Prostate gland (tissue), 2 donors: ENCODE measurements at regions not wholly inside any gene's neighbourhood (a gene's known extent, or its start where the extent isn't known, plus 50 kb on each side); places are given as distances from the start of the nearest gene placed in this dataset.

Experiments
- DNase-seq: peaks from one replicate; pipeline ENCODE4 v3.0.0-alpha.2; 2019; ENCODE audit warnings: low spot score
- H3K27ac ChIP-seq, 2 donors: fragments of 200-600 bp; sonication (generic); 2 replicates each; pipeline ENCODE4 v1.5.1; 2017 to 2019
- H3K27me3 ChIP-seq: fragments of 200-600 bp; sonication (generic); replicated peaks from 2 replicates; pipeline ENCODE4 v1.5.1; 2019; ENCODE audit not compliant: insufficient read depth
- H3K36me3 ChIP-seq, 2 donors: fragments of 200-600 bp; sonication (generic); 1 replicate in 1 of 2; 2 replicates in 1 of 2; pipeline versions ENCODE4 v1.5.1 to v1.8.1; 2017 to 2019
- H3K4me1 ChIP-seq: fragments of 200-600 bp; sonication (generic); replicated peaks from 2 replicates; pipeline ENCODE4 v1.5.1; 2019
- H3K4me3 ChIP-seq, 2 donors: fragments of 200-600 bp; sonication (generic); 2 replicates each; pipeline ENCODE4 v1.5.1; 2017 to 2019
- H3K9me3 ChIP-seq: fragments of 200-600 bp; sonication (generic); 2 replicates; pipeline ENCODE4 v1.5.1; 2017
- CTCF ChIP-seq, 4 experiments: fragments of 200-600 bp in 2 of 4; fragments of 450-650 bp in 2 of 4; sonication (generic) in 2 of 4; IDR thresholded peaks; 1 replicate in 3 of 4; 2 replicates in 1 of 4; pipeline ENCODE4 v1.5.1; 2016 to 2019; ENCODE audit warnings: antibody characterized with exemption in 4 of 4, mild to moderate bottlenecking in 2 of 4, moderate library complexity in 2 of 4
- POLR2A ChIP-seq: fragments of 450-650 bp; IDR thresholded peaks from one replicate; pipeline ENCODE4 v1.6.1; 2016; ENCODE audit warnings: antibody characterized with exemption, mild to moderate bottlenecking
- POLR2AphosphoS5 ChIP-seq: sonication (generic); formaldehyde crosslinking; IDR thresholded peaks from one replicate; pipeline ENCODE4 v1.6.1; 2017; ENCODE audit warnings: antibody characterized with exemption
- WGBS: methylation state at CpG from one replicate; pipeline ENCODE4 v1.1.5; 2018; 5-methylcytosine and 5-hydroxymethylcytosine counted together
- intact Hi-C: fragments of 100-400 bp; cut with DNase I; formaldehyde crosslinking; loops from one replicate; pipeline ENCODE4 v1.14.2; 2022

- intact Hi-C loops: no loop called here
- DNase-seq: no peak
- H3K4me1 ChIP-seq: no peaks in the 10 kb centered on the region
- TF ChIP-seq CTCF (IDR thresholded peaks at IDR 0.05) (no peak), POLR2A (no peak), POLR2AphosphoS5 (no peak)
- no peaks in the 10 kb centered on the region for H3K27me3 ChIP-seq
- no peaks in the 10 kb centered on the region for H3K36me3 ChIP-seq
- no peak overlapping the region for H3K27ac ChIP-seq
- no peaks in the 10 kb centered on the region for H3K9me3 ChIP-seq
- 88% methylated on average over 3 of the region's 3 CpGs for WGBS
- no peak overlapping the region for H3K4me3 ChIP-seq
These were observed 348.5 kb downstream of the DMAC1 start for GRCh38 chr9:7451062-7451461.

- Histone ChIP-seq H3K36me3 (no peaks in the 10 kb centered on the region), H3K9me3 (no peaks in the 10 kb centered on the region), H3K4me1 (no peaks in the 10 kb centered on the region), H3K4me3 (no peak overlapping the region), H3K27me3 (no peaks in the 10 kb centered on the region), H3K27ac (no peak overlapping the region)
- 45% methylated on average over 1 of the region's 1 CpG for WGBS
- intact Hi-C loops: no loop called here
- no peak for DNase-seq
- TF ChIP-seq POLR2A (no peak), CTCF (IDR thresholded peaks at IDR 0.05) (no peak), POLR2AphosphoS5 (no peak)
These were observed 356.0 kb downstream of the DMAC1 start for GRCh38 chr9:7443541-7443940.

- DNase-seq: no peak
- Histone ChIP-seq H3K4me1 (no peaks in the 10 kb centered on the region), H3K27ac (no peak overlapping the region), H3K9me3 (no peaks in the 10 kb centered on the region), H3K27me3 (no peaks in the 10 kb centered on the region), H3K36me3 (no peaks in the 10 kb centered on the region), H3K4me3 (no peak overlapping the region)
- TF ChIP-seq CTCF (IDR thresholded peaks at IDR 0.05): no peak
- TF ChIP-seq POLR2AphosphoS5: no peak
- no peak for TF ChIP-seq POLR2A
- intact Hi-C loops: no loop called here
These were observed 360.1 kb downstream of the DMAC1 start for GRCh38 chr9:7439355-7439995.

GRCh38 chr9:7436754-7437153 lies 362.8 kb downstream of the DMAC1 start:
- H3K9me3 ChIP-seq: no peaks in the 10 kb centered on the region
- TF ChIP-seq CTCF (IDR thresholded peaks at IDR 0.05) (no peak), POLR2AphosphoS5 (no peak), POLR2A (no peak)
- DNase-seq: no peak
- intact Hi-C loops: no loop called here
- H3K27ac ChIP-seq: no peak overlapping the region
- H3K36me3 ChIP-seq: no peaks in the 10 kb centered on the region
- H3K4me3 ChIP-seq: no peak overlapping the region
- WGBS: 91% methylated on average over 2 of the region's 2 CpGs
- H3K4me1 ChIP-seq: no peaks in the 10 kb centered on the region
- H3K27me3 ChIP-seq: no peaks in the 10 kb centered on the region

- Histone ChIP-seq H3K36me3 (no peaks in the 10 kb centered on the region), H3K4me3 (no peak overlapping the region), H3K27ac (no peak overlapping the region), H3K9me3 (no peaks in the 10 kb centered on the region), H3K4me1 (no peaks in the 10 kb centered on the region), H3K27me3 (no peaks in the 10 kb centered on the region)
- 61% methylated on average over 3 of the region's 3 CpGs for WGBS
- no peak for DNase-seq
- no peak for TF ChIP-seq CTCF (IDR thresholded peaks at IDR 0.05)
- no peak for TF ChIP-seq POLR2A
- no peak for TF ChIP-seq POLR2AphosphoS5
- intact Hi-C loops: no loop called here
These were observed 365.9 kb downstream of the DMAC1 start for GRCh38 chr9:7433508-7434292.
